ENCODE measurements at regions not wholly inside any gene's neighbourhood (a gene's known extent, or its start where the extent isn't known, plus 50 kb on each side); places are given as distances from the start of the nearest gene placed in this dataset.

- in situ Hi-C loops (cut with MboI; ENCODE audit: low sequenced_read_pairs, unreplicated experiment): no loop called here
- no peak for TF ChIP-seq CTCF (IDR thresholded peaks at IDR 0.05; ENCODE audit: borderline replicate concordance, control extremely low read depth, extremely low read depth, insufficient read depth, missing control alignments)
- DNase-seq (ENCODE audit: low spot score): no peak
These were observed 306.8 kb upstream of the DDI1 start for GRCh38 chr11:103729617-103730016.

DNA sequence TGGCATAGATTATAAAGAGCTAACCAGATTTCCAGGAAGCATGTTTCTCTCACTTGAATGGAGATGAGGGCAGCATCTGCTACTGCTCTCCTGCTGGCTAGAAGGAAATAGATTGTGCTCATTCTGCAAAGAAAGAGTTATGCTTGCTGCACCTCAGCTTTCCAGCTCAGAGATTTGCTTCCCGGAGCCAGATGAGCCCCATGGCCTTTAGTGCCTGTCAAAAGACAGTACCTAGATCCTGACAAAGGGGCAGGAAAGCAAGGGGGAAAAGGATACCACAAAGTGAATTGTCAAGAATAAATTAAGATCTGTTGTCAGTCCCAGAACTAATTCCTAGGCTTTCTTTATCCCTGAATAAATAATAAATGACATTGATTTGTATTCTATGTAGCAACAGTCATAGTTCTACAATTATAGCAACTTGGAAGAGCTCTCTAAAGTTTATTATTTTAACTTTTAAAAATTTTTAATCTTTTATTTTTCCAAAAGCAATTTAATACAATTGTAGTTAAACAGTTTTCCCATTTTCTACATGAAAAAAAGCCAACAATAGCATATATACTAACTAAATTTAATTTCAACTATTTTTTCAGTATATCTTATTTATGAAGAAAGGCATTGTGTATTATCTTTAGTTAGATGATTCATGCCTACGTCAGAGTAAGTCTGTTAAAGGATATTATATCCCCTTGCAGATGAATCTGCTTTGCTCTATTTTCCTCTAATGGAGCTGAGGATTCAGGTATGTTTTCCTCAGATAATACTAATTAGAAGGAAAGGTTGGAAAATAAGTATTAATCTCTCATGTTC is 306.1 kb upstream of the DDI1 start:
- no peak for TF ChIP-seq CTCF (IDR thresholded peaks at IDR 0.05; ENCODE audit: borderline replicate concordance, control extremely low read depth, extremely low read depth, insufficient read depth, missing control alignments)
- in situ Hi-C loops (cut with MboI; ENCODE audit: low sequenced_read_pairs, unreplicated experiment): no loop called here
- DNase-seq (ENCODE audit: low spot score): no peak

- no peak for TF ChIP-seq CTCF (IDR thresholded peaks at IDR 0.05; ENCODE audit: borderline replicate concordance, control extremely low read depth, extremely low read depth, insufficient read depth, missing control alignments)
- no peak for DNase-seq (ENCODE audit: low spot score)
- in situ Hi-C loops (cut with MboI; ENCODE audit: low sequenced_read_pairs, unreplicated experiment): no loop called here
These were observed 304.8 kb upstream of the DDI1 start for GRCh38 chr11:103731670-103732069.

DNA sequence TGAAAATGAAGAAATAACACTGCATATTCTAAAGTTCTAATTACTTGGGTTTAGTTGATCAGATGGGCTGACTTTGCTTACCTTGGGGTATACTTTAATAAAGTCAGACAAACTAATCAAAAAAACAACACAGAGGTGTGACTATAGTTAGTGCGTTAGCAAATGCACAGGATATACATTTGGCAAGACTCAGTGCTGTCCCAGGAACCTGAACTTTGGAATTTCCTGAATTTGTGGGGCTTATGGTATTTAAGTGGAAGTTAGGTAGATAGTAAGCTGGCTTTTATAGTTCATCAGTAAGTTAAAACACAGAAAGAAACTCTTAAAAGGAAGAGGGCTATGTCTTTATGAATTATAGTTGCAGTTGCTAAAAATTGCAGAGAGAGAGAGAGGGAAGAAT is 302.6 kb upstream of the DDI1 start:
- DNase-seq (ENCODE audit: low spot score): no peak
- in situ Hi-C loops (cut with MboI; ENCODE audit: low sequenced_read_pairs, unreplicated experiment): no loop called here
- TF ChIP-seq CTCF (IDR thresholded peaks at IDR 0.05; ENCODE audit: borderline replicate concordance, control extremely low read depth, extremely low read depth, insufficient read depth, missing control alignments): no peak

- DNase-seq (ENCODE audit: low spot score): no peak
- no peak for TF ChIP-seq CTCF (IDR thresholded peaks at IDR 0.05; ENCODE audit: borderline replicate concordance, control extremely low read depth, extremely low read depth, insufficient read depth, missing control alignments)
- in situ Hi-C loops (cut with MboI; ENCODE audit: low sequenced_read_pairs, unreplicated experiment): no loop called here
These were observed 300.9 kb upstream of the DDI1 start for GRCh38 chr11:103735497-103736032.

- in situ Hi-C loops (cut with MboI; ENCODE audit: low sequenced_read_pairs, unreplicated experiment): no loop called here
- no peak for TF ChIP-seq CTCF (IDR thresholded peaks at IDR 0.05; ENCODE audit: borderline replicate concordance, control extremely low read depth, extremely low read depth, insufficient read depth, missing control alignments)
- DNase-seq (ENCODE audit: low spot score): no peak
These were observed 300.0 kb upstream of the DDI1 start for GRCh38 chr11:103736315-103737036.
